ENCODE measurements at regions not wholly inside any gene's neighbourhood (a gene's known extent, or its start where the extent isn't known, plus 50 kb on each side); places are given as distances from the start of the nearest gene placed in this dataset.

DNA sequence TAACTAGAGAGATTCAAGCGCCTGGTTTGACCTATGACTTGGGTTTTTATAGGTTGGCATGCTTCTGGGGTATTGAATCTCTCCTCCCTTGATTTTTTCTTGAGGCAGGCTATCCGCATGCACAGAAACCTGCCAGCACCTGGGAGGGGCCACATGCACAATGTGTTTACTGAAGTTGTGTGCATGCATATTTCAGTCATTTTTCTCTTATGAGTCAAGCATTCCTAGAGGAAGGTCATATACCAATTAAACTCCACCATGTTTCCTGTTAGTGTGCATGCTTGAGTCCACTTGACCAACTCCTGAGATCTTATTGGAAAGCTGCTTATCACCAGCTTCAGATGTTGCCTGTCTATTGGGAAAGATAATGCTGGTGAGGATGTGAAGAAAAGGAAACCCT is 1718.4 kb downstream of the LRRC4C start:
- TF ChIP-seq, protein P1, sequence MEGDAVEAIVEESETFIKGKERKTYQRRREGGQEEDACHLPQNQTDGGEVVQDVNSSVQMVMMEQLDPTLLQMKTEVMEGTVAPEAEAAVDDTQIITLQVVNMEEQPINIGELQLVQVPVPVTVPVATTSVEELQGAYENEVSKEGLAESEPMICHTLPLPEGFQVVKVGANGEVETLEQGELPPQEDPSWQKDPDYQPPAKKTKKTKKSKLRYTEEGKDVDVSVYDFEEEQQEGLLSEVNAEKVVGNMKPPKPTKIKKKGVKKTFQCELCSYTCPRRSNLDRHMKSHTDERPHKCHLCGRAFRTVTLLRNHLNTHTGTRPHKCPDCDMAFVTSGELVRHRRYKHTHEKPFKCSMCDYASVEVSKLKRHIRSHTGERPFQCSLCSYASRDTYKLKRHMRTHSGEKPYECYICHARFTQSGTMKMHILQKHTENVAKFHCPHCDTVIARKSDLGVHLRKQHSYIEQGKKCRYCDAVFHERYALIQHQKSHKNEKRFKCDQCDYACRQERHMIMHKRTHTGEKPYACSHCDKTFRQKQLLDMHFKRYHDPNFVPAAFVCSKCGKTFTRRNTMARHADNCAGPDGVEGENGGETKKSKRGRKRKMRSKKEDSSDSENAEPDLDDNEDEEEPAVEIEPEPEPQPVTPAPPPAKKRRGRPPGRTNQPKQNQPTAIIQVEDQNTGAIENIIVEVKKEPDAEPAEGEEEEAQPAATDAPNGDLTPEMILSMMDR (conservative IDR thresholded peaks at IDR 0.05 in 1 of 2, IDR thresholded peaks at IDR 0.05 in 1 of 2; ENCODE audit: extremely low read depth in 1 of 2, insufficient read depth in 1 of 2, low read depth in 1 of 2, low read length in 2 of 2) = no peak
- no peak for TF ChIP-seq EZH2 (IDR thresholded peaks at IDR 0.05; ENCODE audit: borderline replicate concordance, low read length)
